ENCODE measurements at regions not wholly inside any gene's neighbourhood (a gene's known extent, or its start where the extent isn't known, plus 50 kb on each side); places are given as distances from the start of the nearest gene placed in this dataset.
"Not testable (repeated sequence)": the region's sequence is repeated elsewhere in the genome, so short reads cannot be mapped to it uniquely, and the experiment has no call there.

GRCh38 chr15:36186376-36186775, 393.1 kb upstream of the CDIN1 start:
- Mint-ChIP-seq H3K9me3 (peaks cover 4 to 13% of the 10 kb centered on the region in 2 donors), H3K36me3 (no peaks in the 10 kb centered on the region), H3K27ac (no peak overlapping the region)
- DNase-seq (ENCODE audit: low spot score in 2 of 2) (no peak), ATAC-seq (no peak)

DNA sequence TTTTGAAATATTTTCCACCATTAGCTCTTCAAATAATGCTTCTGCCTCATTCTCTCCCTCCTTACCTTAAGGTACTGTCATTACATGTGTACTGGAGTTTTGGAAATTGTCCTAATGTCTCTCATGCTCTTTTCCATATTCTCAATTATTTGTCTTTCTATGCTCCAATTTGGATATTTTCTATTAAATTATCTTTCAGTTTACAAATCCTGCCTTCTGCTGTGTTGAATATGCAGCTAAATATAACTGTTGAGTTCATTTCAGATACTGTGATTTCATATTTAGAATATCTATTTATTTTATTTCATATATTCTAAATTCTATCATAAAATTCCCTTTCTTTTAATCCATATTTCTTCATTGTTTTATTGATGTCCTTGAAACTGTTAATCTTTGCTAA, 388.0 kb upstream of the CDIN1 start:
- H3K36me3 Mint-ChIP-seq: no peaks in the 10 kb centered on the region
- H3K9me3 Mint-ChIP-seq: peaks cover under 1 to 1% of the 10 kb centered on the region in 2 donors
- ATAC-seq: no peak
- H3K27ac Mint-ChIP-seq: no peak overlapping the region
- no peak for DNase-seq (ENCODE audit: low spot score in 2 of 2)

DNA sequence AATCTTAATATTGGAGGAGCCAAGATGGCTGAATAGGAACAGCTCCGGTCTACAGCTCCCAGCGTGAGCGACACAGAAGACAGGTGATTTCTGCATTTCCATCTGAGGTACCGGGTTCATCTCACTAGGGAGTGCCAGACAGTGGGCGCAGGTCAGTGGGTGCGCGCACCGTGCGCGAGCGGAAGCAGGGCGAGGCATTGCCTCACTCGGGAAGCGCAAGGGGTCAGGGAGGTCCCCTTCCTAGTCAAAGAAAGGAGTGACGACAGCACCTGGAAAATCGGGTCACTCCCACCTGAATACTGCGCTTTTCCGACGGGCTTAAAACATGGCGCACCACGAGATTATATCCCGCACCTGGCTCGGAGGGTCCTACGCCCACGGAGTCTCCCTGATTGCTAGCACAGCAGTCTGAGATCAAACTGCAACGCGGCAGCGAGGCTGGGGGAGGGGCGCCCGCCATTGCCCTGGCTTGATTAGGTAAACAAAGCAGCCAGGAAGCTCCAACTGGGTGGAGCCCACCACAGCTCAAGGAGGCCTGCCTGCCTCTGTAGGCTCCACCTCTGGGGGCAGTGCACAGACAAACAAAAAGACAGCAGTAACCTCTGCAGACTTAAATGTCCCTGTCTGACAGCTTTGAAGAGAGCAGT, 383.9 kb upstream of the CDIN1 start:
- H3K27ac Mint-ChIP-seq, H3K9me3 Mint-ChIP-seq: not testable (repeated sequence)

GRCh38 chr15:36208868-36209582, 370.4 kb upstream of the CDIN1 start:
- H3K36me3 Mint-ChIP-seq: no peaks in the 10 kb centered on the region
- no peak for DNase-seq (ENCODE audit: low spot score in 2 of 2)
- H3K9me3 Mint-ChIP-seq: peaks cover 4 to 14% of the 10 kb centered on the region in 2 donors
- no peak for ATAC-seq
- no peak overlapping the region for H3K27ac Mint-ChIP-seq

More for the DNA sequence above, 383.9 kb upstream of the CDIN1 start:
- not testable (repeated sequence) for H3K36me3 Mint-ChIP-seq; DNase-seq (ENCODE audit: low spot score in 2 of 2); ATAC-seq

DNA sequence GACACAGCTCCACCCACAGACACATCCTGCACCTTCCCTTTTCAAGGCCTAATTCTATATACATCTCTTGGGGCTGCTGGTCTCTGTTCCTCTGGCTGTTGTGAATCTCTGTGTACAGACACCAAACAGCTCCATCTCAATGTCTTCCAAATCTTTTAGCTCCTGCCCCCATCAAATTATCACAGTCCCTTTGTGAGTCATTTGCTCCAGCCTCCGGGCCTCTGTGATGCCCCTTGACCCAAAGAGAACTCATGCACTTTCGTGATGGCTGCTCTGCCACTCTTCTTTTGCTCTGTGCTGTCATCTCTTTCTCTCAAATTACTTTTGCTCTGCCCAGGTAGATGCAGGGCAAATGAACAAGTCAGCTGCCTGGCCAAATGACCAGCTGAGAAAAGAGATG, 369.0 kb upstream of the CDIN1 start:
- no peak for DNase-seq (ENCODE audit: low spot score in 2 of 2)
- no peak overlapping the region for H3K27ac Mint-ChIP-seq
- no peaks in the 10 kb centered on the region for H3K36me3 Mint-ChIP-seq
- H3K9me3 Mint-ChIP-seq: peaks cover 4 to 17% of the 10 kb centered on the region in 2 donors
- ATAC-seq: no peak

- Mint-ChIP-seq H3K9me3 (peaks cover 6% of the 10 kb centered on the region in 2 donors), H3K36me3 (no peaks in the 10 kb centered on the region), H3K27ac (no peak overlapping the region)
- no peak for DNase-seq (ENCODE audit: low spot score in 2 of 2)
- ATAC-seq: no peak
Measured at GRCh38 chr15:36218322-36218721, 361.1 kb upstream of the CDIN1 start.

- ATAC-seq (no peak), DNase-seq (ENCODE audit: low spot score in 2 of 2) (no peak)
- peaks cover 6% of the 10 kb centered on the region in 2 donors for H3K9me3 Mint-ChIP-seq
- H3K27ac Mint-ChIP-seq: no peak overlapping the region
- H3K36me3 Mint-ChIP-seq: no peaks in the 10 kb centered on the region
Measured at GRCh38 chr15:36218991-36219390, 360.4 kb upstream of the CDIN1 start.

- ATAC-seq (no peak), DNase-seq (ENCODE audit: low spot score in 2 of 2) (no peak)
- Mint-ChIP-seq H3K9me3 (peaks cover 3 to 6% of the 10 kb centered on the region in 2 donors), H3K36me3 (no peaks in the 10 kb centered on the region), H3K27ac (no peak overlapping the region)
Measured at GRCh38 chr15:36221992-36222391, 357.4 kb upstream of the CDIN1 start.

DNA sequence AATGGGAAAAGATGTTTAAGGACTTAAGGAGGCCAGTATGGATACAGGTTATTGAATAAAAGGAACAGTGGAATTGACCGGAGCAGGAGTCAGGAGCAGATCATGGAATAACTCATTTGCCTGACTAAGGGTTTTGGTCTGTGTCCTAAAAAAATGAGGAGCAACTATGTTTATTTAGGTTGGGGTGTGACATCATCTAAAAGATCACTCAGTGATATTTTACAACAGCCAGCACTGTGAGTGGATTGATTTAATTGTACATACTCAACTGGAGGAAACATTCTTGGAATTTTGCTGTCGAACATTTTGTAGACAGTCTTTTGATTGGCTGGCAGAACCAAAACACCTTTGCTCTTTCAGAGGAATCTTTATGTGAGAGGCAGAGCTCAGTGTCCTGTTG, 348.6 kb upstream of the CDIN1 start:
- H3K36me3 Mint-ChIP-seq: no peaks in the 10 kb centered on the region
- peaks cover 0 to 11% of the 10 kb centered on the region in 2 donors for H3K9me3 Mint-ChIP-seq
- DNase-seq (ENCODE audit: low spot score in 2 of 2) (no peak), ATAC-seq (no peak)
- H3K27ac Mint-ChIP-seq: no peak overlapping the region

GRCh38 chr15:36232491-36232890, 346.9 kb upstream of the CDIN1 start:
- ATAC-seq (no peak), DNase-seq (ENCODE audit: low spot score in 2 of 2) (no peak)
- no peaks in the 10 kb centered on the region for H3K36me3 Mint-ChIP-seq
- no peak overlapping the region for H3K27ac Mint-ChIP-seq
- peaks cover 5 to 17% of the 10 kb centered on the region in 2 donors for H3K9me3 Mint-ChIP-seq

- Mint-ChIP-seq H3K9me3 (peaks cover 5 to 17% of the 10 kb centered on the region in 2 donors), H3K27ac (no peak overlapping the region), H3K36me3 (no peaks in the 10 kb centered on the region)
- DNase-seq (ENCODE audit: low spot score in 2 of 2) (no peak), ATAC-seq (no peak)
Measured at GRCh38 chr15:36234743-36235142, 344.7 kb upstream of the CDIN1 start.

GRCh38 chr15:36235173-36235572, 344.3 kb upstream of the CDIN1 start:
- Mint-ChIP-seq H3K27ac (no peak overlapping the region), H3K36me3 (no peaks in the 10 kb centered on the region), H3K9me3 (peaks cover 5 to 17% of the 10 kb centered on the region in 2 donors)
- DNase-seq (ENCODE audit: low spot score in 2 of 2): no peak
- no peak for ATAC-seq

- ATAC-seq (no peak), DNase-seq (ENCODE audit: low spot score in 2 of 2) (no peak)
- Mint-ChIP-seq H3K9me3 (peaks cover 11 to 12% of the 10 kb centered on the region in 2 donors), H3K36me3 (no peaks in the 10 kb centered on the region), H3K27ac (no peak overlapping the region)
Measured at GRCh38 chr15:36239509-36239908, 339.9 kb upstream of the CDIN1 start.

- DNase-seq (ENCODE audit: low spot score in 2 of 2) (no peak), ATAC-seq (no peak)
- H3K9me3 Mint-ChIP-seq: peaks cover 0 to 3% of the 10 kb centered on the region in 2 donors
- H3K36me3 Mint-ChIP-seq: no peaks in the 10 kb centered on the region
- H3K27ac Mint-ChIP-seq: no peak overlapping the region
Measured at GRCh38 chr15:36251450-36251849, 328.0 kb upstream of the CDIN1 start.

- no peak for DNase-seq (ENCODE audit: low spot score in 2 of 2)
- no peak for ATAC-seq
- H3K36me3 Mint-ChIP-seq: peaks cover 0 to under 1% of the 10 kb centered on the region in 2 donors
Measured at GRCh38 chr15:36252146-36252711, 327.2 kb upstream of the CDIN1 start.

GRCh38 chr15:36254426-36254825, 325.0 kb upstream of the CDIN1 start:
- Mint-ChIP-seq H3K27ac (no peak overlapping the region), H3K36me3 (peaks cover 0 to 5% of the 10 kb centered on the region in 2 donors), H3K9me3 (peaks cover 0 to 7% of the 10 kb centered on the region in 2 donors)
- ATAC-seq (no peak), DNase-seq (ENCODE audit: low spot score in 2 of 2) (no peak)

More at GRCh38 chr15:36252146-36252711, 327.2 kb upstream of the CDIN1 start:
- no peak overlapping the region for H3K27ac Mint-ChIP-seq
- H3K9me3 Mint-ChIP-seq: peaks cover 0 to 3% of the 10 kb centered on the region in 2 donors

- Mint-ChIP-seq H3K36me3 (peaks cover 0 to 5% of the 10 kb centered on the region in 2 donors), H3K9me3 (peaks cover 0 to 7% of the 10 kb centered on the region in 2 donors), H3K27ac (no peak overlapping the region)
- ATAC-seq (no peak), DNase-seq (ENCODE audit: low spot score in 2 of 2) (no peak)
Measured at GRCh38 chr15:36256404-36256807, 323.0 kb upstream of the CDIN1 start.
